ENCODE measurements at regions not wholly inside any gene's neighbourhood (a gene's known extent, or its start where the extent isn't known, plus 50 kb on each side); places are given as distances from the start of the nearest gene placed in this dataset.

DNA sequence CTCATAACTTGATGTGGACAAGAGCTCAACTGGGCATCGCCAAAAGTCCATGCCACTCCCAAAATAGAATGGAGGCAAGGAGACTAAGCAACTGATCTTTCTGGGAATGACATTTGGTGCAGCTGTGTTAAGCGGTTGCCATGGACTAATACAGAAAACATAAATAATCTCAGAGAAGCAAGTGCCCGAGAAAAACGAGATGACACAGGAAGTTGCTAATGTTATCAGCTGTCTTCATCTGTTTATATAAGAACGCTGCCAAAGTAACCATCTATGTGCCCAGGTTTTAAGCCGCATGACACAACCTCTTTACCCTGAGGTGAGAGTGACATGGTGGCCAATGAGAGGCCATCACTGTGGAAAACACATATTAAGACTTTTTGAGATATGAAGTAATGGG lies 54.9 kb upstream of the SACS start:
- no peak overlapping the region for H3K27ac Mint-ChIP-seq
- no peaks in the 10 kb centered on the region for H3K36me3 Mint-ChIP-seq
- no peak overlapping the region for H3K4me3 Mint-ChIP-seq
- H3K9me3 Mint-ChIP-seq: no peaks in the 10 kb centered on the region
- CTCF ChIA-PET: no interaction called here
- DNase-seq: no peak
- peaks cover 14% of the 10 kb centered on the region for H3K27me3 Mint-ChIP-seq
- no peaks in the 10 kb centered on the region for H3K4me1 Mint-ChIP-seq

DNA sequence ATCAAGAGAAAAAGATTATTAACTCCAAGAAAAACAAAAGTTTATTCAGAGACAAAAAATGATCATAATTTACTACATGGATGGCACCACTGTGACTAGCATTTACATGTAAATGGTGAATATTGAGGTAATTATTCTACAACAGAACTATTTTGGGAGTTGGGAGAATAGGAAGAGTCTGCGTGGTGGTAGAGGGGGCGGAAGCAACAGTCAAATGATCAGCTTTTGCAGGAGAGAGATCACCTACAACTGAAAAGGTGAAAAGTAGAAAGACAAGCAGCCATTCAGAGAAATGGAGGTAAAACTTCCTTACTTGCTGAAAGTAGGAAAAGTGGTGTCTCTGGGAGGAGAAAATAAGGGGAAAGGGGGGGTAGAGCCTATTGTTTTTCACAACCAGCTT lies 62.8 kb upstream of the SACS start:
- Mint-ChIP-seq H3K27ac (no peak overlapping the region), H3K4me1 (no peaks in the 10 kb centered on the region), H3K9me3 (no peaks in the 10 kb centered on the region)

DNA sequence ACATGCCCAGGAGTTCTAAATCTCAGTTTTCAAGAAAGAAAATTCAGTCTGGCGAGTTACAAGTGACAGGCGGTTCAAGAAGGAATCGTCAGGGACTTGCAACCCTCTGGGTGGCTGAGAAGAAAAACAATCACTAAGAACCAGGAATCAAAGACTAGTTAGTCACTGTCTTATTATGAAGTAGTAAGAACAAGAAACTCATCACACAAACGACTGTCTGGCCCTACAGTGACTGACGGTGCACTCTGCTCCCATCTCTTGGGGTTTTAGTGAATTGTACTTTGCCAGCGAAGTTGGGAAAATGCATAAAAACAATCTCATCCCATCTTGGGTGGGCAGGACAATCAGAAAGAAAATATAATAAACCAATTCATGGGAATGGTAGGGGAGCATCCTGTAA lies 63.7 kb upstream of the SACS start:
- DNase-seq: no peak
- no peaks in the 10 kb centered on the region for H3K4me1 Mint-ChIP-seq
- H3K27me3 Mint-ChIP-seq: peaks cover 8% of the 10 kb centered on the region
- H3K4me3 Mint-ChIP-seq: no peak overlapping the region
- H3K9me3 Mint-ChIP-seq: no peaks in the 10 kb centered on the region
- CTCF ChIA-PET: interaction anchor here (1.0 kb wide), 1 partner anchor 30 kb away, joined by 3 read pairs; no protein-coding TSS in a partner anchor
- no peak overlapping the region for H3K27ac Mint-ChIP-seq
- no peaks in the 10 kb centered on the region for H3K36me3 Mint-ChIP-seq

More for the DNA sequence above, 62.8 kb upstream of the SACS start:
- no peak for DNase-seq
- CTCF ChIA-PET: no interaction called here
- peaks cover 8% of the 10 kb centered on the region for H3K27me3 Mint-ChIP-seq
- no peak overlapping the region for H3K4me3 Mint-ChIP-seq
- no peaks in the 10 kb centered on the region for H3K36me3 Mint-ChIP-seq

DNA sequence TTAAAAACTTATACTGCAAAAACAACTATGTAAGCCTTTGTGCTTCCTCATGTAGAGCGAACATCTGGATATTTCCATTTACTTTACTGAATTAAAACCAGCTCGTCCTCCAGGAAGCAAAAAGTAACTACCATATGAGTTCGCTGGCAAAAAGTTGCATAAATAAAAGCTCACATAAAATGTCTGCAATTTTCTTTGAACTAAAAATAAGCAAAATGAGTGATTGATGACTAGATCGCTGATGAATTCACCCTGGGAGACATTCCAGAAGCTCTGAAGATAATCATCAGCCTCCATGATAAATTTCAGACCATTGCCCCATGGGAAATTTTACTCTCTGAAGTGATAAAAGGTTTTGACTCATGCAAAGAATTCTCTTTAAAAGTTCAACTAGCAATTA lies 67.3 kb upstream of the SACS start:
- DNase-seq: no peak
- Mint-ChIP-seq H3K4me3 (no peak overlapping the region), H3K27me3 (peaks cover 11% of the 10 kb centered on the region), H3K27ac (no peak overlapping the region), H3K4me1 (no peaks in the 10 kb centered on the region), H3K9me3 (no peaks in the 10 kb centered on the region), H3K36me3 (no peaks in the 10 kb centered on the region)
- CTCF ChIA-PET: no interaction called here

DNA sequence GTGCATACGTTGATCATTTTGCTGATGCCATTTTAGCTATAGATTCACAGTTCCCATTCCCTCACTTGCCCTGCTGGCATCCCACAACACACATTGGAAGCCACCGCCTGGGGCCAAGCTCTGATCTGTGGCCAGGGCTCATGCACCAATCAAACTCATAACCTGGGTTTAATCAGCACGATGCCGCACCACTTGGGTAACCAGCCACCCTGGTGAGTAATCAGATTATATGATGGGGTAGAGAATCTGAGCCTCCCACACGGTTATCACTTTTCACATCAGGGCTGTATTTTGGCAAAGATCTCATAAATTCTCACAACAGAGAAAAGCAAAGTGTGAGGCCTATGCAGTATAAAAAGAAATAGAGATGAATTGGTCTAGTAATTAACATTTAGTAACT lies 66.0 kb upstream of the TNFRSF19 start:
- Mint-ChIP-seq H3K27ac (no peak overlapping the region), H3K4me3 (no peak overlapping the region), H3K9me3 (no peaks in the 10 kb centered on the region), H3K27me3 (peaks cover 4% of the 10 kb centered on the region), H3K36me3 (no peaks in the 10 kb centered on the region), H3K4me1 (no peaks in the 10 kb centered on the region)
- CTCF ChIA-PET: no interaction called here
- DNase-seq: no peak

DNA sequence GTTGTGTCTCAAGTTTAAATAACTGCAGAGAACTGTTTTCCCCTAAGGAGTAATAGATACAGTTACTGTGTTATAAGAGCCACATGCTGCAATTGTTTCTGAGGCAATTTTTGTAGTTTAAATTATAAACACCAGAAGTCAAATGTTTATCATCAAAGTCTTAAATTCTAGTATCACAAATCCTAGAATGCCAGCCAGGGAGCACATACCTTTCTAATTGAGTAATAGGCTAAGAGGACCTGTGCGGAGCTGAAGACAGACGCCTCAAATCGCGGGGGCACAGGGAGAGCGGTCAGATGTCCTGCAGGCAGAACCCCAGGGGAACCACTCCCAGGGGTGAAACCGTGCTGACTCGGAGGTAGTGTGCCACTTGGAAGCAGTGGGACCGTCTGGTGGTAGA lies 65.2 kb upstream of the TNFRSF19 start:
- no peaks in the 10 kb centered on the region for H3K36me3 Mint-ChIP-seq
- no peak for DNase-seq
- CTCF ChIA-PET: interaction anchor here (1.1 kb wide), 1 partner anchor 12 kb away, joined by 5 read pairs; no protein-coding TSS in a partner anchor
- peaks cover 4% of the 10 kb centered on the region for H3K27me3 Mint-ChIP-seq
- H3K4me1 Mint-ChIP-seq: no peaks in the 10 kb centered on the region
- no peak overlapping the region for H3K4me3 Mint-ChIP-seq
- H3K27ac Mint-ChIP-seq: no peak overlapping the region
- no peaks in the 10 kb centered on the region for H3K9me3 Mint-ChIP-seq

DNA sequence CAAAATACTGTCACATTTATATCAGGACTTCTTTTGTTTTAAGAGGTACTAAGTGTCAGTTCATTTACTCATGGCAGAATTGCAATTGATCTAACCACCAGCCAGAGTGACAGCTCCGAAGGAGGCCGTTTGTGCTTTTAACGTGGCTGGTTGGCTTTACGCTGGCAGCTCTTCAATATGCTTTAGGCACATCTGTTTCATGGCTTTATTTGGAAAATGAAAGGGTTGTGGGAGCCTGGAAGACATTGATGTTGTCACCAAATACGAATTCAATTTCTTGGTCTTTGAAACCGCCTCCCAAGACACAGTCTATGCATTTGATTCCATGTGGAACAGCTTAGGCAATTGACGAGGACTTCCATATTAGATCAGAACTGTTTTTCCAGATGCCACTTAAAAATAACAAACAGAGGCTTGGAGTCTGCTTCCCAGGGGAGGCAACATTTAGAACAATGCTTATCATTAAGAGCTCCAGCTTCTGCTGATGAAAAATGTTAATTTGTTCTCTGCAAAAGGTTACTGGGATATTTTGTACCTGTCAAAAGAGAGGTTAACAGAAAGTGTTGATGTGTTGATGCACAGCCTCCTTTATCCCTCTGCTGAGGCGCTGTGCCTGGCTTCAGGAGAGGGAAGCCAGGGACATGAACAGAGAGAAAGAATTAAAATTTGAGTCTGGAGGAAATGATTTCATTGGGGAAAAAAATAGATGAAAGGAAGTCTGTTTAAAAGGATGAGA lies 64.0 kb upstream of the TNFRSF19 start:
- CTCF ChIA-PET: no interaction called here
- H3K27ac Mint-ChIP-seq: no peak overlapping the region
- H3K36me3 Mint-ChIP-seq: no peaks in the 10 kb centered on the region

DNA sequence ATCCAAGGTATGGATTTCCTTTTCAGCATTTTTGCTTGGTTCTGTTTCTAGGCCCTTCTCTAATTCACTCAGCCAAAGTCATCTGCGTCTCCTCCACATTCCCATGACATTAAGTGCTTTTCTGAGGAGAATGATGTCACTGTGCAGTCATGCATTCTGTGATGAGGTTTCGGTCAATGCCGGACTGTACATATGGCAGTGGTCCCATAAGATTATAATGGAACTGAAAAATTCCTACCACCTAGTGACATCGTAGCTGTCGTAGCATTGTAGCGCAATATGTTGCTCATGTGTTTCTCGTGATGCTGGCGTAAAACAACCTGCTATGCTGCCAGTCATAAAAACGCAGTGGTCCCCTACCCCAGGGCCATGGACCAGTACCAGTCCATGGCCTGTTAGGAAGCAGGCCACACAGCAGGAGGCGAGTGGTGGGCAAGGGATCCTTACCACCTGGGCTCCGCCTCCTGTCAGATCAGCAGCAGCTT lies 63.4 kb upstream of the TNFRSF19 start:
- H3K4me3 Mint-ChIP-seq: no peak overlapping the region
- no peak for DNase-seq
- no peaks in the 10 kb centered on the region for H3K4me1 Mint-ChIP-seq
- no peak overlapping the region for H3K27ac Mint-ChIP-seq
- peaks cover 10% of the 10 kb centered on the region for H3K27me3 Mint-ChIP-seq
- H3K36me3 Mint-ChIP-seq: no peaks in the 10 kb centered on the region
- no peaks in the 10 kb centered on the region for H3K9me3 Mint-ChIP-seq
- CTCF ChIA-PET: no interaction called here

More for the DNA sequence above, 64.0 kb upstream of the TNFRSF19 start:
- H3K27me3 Mint-ChIP-seq: peaks cover 8% of the 10 kb centered on the region
- no peak overlapping the region for H3K4me3 Mint-ChIP-seq
- no peak for DNase-seq
- no peaks in the 10 kb centered on the region for H3K4me1 Mint-ChIP-seq
- H3K9me3 Mint-ChIP-seq: no peaks in the 10 kb centered on the region

DNA sequence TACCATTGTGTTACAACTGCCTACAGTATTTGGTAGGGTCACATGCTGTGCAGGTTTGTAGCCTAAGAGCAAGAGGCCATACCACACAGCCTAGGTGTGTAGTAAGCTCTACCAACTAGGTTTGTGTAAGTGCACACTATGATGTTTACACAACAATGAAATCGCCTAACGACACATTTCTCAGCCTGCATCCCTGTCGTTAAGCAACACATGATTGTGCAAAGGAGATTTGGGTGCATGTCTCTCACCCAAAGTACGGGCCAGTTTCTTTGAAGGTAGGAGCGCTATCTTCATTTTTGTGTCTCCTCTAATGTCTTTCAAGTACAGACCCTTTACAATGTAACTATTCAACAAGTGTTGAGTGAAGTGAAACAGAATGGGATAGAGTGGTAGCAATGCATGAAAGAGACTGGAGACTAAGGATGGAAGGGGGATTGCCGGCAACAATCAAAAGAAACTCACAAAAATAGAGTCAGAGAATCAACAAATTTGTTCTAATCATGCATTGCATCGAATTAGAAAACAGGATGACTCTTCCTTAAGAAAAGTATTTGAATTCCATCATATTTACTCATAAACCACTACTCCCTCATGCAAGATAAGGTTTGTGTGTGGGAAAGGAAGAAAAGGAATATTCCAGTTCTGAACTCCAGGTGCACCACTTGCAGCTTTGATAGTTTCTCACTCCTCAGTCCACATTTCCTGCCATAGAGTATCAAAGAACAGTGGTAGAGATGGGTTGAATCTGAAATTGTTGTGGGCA lies 60.2 kb upstream of the TNFRSF19 start:
- H3K27me3 Mint-ChIP-seq: peaks cover 26% of the 10 kb centered on the region
- no peaks in the 10 kb centered on the region for H3K4me1 Mint-ChIP-seq
- H3K4me3 Mint-ChIP-seq: no peak overlapping the region
- no peaks in the 10 kb centered on the region for H3K9me3 Mint-ChIP-seq
- H3K27ac Mint-ChIP-seq: no peak overlapping the region
- no peak for DNase-seq
- no peaks in the 10 kb centered on the region for H3K36me3 Mint-ChIP-seq
- CTCF ChIA-PET: no interaction called here

DNA sequence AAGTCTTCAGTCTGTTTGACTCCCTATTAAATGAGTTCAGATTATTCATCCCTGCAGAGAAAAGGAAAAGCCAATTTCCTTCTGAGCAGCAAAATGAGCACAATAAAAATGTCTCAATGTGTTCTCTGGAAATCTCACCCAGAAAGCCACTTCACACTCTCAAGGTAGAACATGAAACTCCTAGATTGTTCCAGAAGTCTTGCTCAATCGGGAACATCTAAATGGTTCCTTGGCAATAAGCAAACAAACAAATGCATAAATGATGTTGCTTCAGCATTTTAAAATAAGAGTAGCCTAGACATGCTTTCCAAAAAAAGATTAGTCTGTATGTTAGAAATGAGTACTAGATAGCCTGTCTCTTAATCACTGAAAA lies 59.7 kb upstream of the TNFRSF19 start:
- CTCF ChIA-PET: no interaction called here
- no peak overlapping the region for H3K4me3 Mint-ChIP-seq
- H3K27ac Mint-ChIP-seq: no peak overlapping the region
- DNase-seq: no peak
- peaks cover 26% of the 10 kb centered on the region for H3K27me3 Mint-ChIP-seq
- no peaks in the 10 kb centered on the region for H3K4me1 Mint-ChIP-seq
- no peaks in the 10 kb centered on the region for H3K9me3 Mint-ChIP-seq
- no peaks in the 10 kb centered on the region for H3K36me3 Mint-ChIP-seq

DNA sequence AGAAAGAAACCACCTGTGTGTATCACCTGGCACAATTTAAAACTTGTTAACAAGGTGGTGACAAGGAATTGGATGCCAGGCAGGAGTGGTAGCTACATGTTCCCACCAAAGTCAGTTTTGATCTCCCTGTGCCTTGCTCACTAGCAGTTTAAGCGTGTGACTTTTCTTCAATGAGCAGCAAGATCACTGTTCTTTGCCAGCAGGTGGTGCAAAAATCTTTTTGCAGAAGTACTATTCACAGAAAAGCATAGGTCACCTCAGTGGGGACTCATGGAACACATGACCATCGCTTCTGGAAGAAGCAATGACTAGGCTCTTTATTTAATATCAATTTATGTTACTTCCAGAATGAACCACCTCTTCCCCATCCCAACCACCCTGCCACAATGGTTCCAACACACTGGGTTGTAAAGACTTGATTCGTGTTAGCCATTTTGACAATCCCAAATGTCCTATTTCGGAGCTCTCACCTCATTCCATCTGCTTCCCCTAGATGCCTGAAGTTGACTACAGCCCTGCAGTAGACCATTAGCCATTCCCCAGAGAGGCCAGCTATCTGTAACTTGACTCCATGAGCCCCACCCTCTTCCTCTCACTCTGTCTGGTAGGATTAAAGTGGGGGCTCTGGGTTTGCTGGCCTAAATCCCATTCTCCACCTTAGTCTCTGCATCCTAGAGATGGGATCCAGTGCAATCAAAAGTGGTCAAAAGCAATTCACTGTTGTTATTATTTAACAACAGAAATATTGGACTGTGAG lies 59.1 kb upstream of the TNFRSF19 start:
- Mint-ChIP-seq H3K27me3 (peaks cover 26% of the 10 kb centered on the region), H3K9me3 (no peaks in the 10 kb centered on the region), H3K4me3 (no peak overlapping the region), H3K36me3 (no peaks in the 10 kb centered on the region), H3K4me1 (no peaks in the 10 kb centered on the region), H3K27ac (no peak overlapping the region)
- no peak for DNase-seq
- CTCF ChIA-PET: no interaction called here

DNA sequence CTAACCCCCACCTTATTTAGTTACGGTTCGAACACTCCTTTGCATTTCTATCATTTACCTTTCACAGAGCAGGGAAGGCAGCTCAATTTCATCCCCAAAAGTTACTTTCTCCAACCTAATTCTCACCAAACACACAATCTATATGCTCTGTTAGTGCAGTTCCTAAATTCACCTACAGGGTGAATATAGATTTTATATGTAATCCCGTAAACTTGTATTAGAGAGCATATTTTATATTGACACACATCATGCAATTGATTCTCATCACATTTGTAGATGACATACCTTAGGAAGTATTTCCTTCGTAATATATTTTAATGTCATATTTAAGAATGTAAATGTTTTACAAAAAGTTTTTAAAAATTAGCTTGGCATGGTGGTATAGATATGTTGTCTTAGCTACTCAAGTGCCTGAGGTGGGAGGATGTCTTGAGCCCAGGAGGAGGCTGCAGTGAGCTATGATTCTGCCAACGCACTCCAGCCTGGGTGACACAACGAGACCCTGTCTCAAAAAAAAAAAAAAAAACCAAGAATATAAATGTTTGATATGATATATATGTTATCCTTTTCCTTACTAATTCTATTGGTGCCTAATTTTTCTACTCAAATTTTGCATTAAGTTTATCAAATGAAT lies 57.3 kb upstream of the TNFRSF19 start:
- Mint-ChIP-seq H3K4me1 (no peaks in the 10 kb centered on the region), H3K27me3 (peaks cover 31% of the 10 kb centered on the region), H3K4me3 (no peak overlapping the region), H3K9me3 (no peaks in the 10 kb centered on the region), H3K27ac (no peak overlapping the region), H3K36me3 (no peaks in the 10 kb centered on the region)
- no peak for DNase-seq
- CTCF ChIA-PET: interaction anchor here (1.5 kb wide), 1 partner anchor 46 kb away, joined by 3 read pairs; no protein-coding TSS in a partner anchor

DNA sequence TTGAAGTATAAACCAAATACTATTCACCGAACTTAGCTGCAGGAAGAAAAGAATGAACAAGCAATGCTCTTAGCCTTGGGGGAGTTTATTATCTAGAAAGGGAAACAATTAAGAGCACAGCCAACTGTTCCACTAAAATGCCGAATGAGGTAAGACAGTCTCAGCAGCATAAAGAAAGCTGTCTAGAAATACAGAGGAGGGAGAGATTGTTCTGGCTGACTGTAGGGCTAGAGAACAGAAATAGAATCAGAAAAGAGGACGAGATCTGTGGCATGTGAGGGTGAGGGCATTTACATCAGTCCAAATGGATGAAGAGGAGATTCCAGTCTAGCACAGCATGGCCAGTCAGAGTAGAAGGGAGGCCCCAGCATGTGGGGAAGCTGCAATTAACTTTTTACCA lies 56.8 kb upstream of the TNFRSF19 start:
- Mint-ChIP-seq H3K9me3 (no peaks in the 10 kb centered on the region), H3K4me3 (no peak overlapping the region), H3K27ac (no peak overlapping the region), H3K27me3 (peaks cover 31% of the 10 kb centered on the region), H3K4me1 (no peaks in the 10 kb centered on the region), H3K36me3 (no peaks in the 10 kb centered on the region)
- DNase-seq: no peak
- CTCF ChIA-PET: interaction anchor here (1.5 kb wide), 1 partner anchor 46 kb away, joined by 3 read pairs; no protein-coding TSS in a partner anchor

DNA sequence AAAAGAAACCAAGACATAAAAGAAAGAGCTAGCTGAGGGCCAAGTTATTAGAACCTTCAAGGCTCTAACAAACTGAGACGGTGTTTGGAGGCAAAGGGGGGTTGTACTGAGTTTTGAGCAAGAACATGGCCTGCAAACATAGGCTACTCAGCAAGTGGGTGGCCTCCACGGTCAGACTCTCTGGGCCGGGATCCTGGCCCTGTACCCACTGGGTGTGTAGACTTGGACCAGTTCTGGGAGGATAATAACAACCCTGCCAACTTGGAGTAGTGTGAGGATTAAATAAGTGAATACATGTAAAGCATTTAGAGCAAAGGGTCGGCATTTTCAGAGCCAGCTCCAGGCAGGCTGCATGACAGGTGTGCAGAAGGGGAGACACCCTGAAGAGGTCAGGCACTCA lies 56.1 kb upstream of the TNFRSF19 start:
- Mint-ChIP-seq H3K27ac (no peak overlapping the region), H3K27me3 (peaks cover 31% of the 10 kb centered on the region), H3K36me3 (no peaks in the 10 kb centered on the region), H3K4me1 (no peaks in the 10 kb centered on the region), H3K9me3 (no peaks in the 10 kb centered on the region), H3K4me3 (no peak overlapping the region)
- CTCF ChIA-PET: no interaction called here
- DNase-seq: no peak

Measured in activated naive CD4-positive, alpha-beta T cell treated with anti-CD3 and anti-CD28 coated beads, Interleukin-2, amount 10 ng/mL, durations not matched to agents 7 days and 5 days (primary cell).